ENCODE measurements at regions not wholly inside any gene's neighbourhood (a gene's known extent, or its start where the extent isn't known, plus 50 kb on each side); places are given as distances from the start of the nearest gene placed in this dataset.

DNA sequence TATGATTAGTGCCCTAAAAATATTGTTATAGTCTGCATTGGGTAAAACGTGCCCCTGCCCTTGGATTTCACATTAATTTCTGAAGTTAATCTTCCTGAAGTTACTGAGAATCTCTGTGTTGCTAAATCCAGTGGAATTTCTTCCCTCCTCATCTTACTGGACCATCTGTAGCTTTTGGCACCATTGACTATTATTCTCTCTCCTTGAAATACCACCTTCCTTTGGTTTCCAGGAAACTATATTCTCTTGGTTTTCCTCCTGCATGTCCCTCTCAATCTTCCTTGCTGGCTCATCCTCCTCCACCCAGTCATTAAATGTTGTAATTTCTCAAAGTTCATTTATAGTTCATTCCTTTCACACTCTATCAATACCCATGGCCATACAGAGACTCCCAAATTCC, 110.6 kb upstream of the SLC35G4 start:
- no peaks in the 10 kb centered on the region for H3K9me3 ChIP-seq
- H3K36me3 ChIP-seq = no peaks in the 10 kb centered on the region
- in situ Hi-C loops (cut with MboI; ENCODE audit: low sequenced_read_pairs in 4 of 4) = no loop called here
- TF ChIP-seq, protein P1, sequence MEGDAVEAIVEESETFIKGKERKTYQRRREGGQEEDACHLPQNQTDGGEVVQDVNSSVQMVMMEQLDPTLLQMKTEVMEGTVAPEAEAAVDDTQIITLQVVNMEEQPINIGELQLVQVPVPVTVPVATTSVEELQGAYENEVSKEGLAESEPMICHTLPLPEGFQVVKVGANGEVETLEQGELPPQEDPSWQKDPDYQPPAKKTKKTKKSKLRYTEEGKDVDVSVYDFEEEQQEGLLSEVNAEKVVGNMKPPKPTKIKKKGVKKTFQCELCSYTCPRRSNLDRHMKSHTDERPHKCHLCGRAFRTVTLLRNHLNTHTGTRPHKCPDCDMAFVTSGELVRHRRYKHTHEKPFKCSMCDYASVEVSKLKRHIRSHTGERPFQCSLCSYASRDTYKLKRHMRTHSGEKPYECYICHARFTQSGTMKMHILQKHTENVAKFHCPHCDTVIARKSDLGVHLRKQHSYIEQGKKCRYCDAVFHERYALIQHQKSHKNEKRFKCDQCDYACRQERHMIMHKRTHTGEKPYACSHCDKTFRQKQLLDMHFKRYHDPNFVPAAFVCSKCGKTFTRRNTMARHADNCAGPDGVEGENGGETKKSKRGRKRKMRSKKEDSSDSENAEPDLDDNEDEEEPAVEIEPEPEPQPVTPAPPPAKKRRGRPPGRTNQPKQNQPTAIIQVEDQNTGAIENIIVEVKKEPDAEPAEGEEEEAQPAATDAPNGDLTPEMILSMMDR (IDR thresholded peaks at IDR 0.05 in 4 of 5, conservative IDR thresholded peaks at IDR 0.05 in 1 of 5) = no peak
- no peak for TF ChIP-seq POLR2A (IDR thresholded peaks at IDR 0.05)
- ATAC-seq = no peak
- H3K27ac ChIP-seq = no peak overlapping the region
- H3K4me3 ChIP-seq = no peak overlapping the region
- peaks cover 9 to 12% of the 10 kb centered on the region in 2 donors for H3K4me1 ChIP-seq
- H3K27me3 ChIP-seq = no peaks in the 10 kb centered on the region
- intact Hi-C loops (cut with DNase I; ENCODE audit: low total_unique reads) = no loop called here
- DNase-seq = no peak

DNA sequence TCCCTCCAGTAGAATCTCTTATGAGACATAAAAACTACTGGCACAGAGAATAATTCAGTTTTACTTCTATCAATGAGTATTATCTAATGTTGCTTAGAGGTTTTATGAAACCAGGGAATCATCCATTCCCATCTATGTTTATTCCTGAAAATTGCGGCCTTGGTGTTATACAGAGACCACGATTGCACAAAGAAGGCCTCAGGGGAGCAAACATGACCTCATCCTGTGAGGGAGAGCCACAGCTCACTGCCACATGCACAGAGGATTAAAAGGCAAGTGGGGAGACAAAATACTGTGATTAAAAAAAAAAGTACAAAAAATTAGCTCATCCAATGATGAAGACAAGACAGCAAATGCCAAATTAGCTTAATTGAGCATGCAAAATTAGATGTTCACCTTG, 111.8 kb upstream of the SLC35G4 start:
- Histone ChIP-seq H3K27ac (no peak overlapping the region), H3K9me3 (no peaks in the 10 kb centered on the region), H3K4me3 (no peak overlapping the region), H3K36me3 (no peaks in the 10 kb centered on the region), H3K27me3 (no peaks in the 10 kb centered on the region), H3K4me1 (peaks cover 11 to 12% of the 10 kb centered on the region in 2 donors)
- in situ Hi-C loops (cut with MboI; ENCODE audit: low sequenced_read_pairs in 4 of 4) = no loop called here
- ATAC-seq (no peak), DNase-seq (no peak)
- TF ChIP-seq, protein P1 (IDR thresholded peaks at IDR 0.05 in 4 of 5, conservative IDR thresholded peaks at IDR 0.05 in 1 of 5) = no peak
- TF ChIP-seq POLR2A (IDR thresholded peaks at IDR 0.05) = no peak
- intact Hi-C loops (cut with DNase I; ENCODE audit: low total_unique reads) = no loop called here

DNA sequence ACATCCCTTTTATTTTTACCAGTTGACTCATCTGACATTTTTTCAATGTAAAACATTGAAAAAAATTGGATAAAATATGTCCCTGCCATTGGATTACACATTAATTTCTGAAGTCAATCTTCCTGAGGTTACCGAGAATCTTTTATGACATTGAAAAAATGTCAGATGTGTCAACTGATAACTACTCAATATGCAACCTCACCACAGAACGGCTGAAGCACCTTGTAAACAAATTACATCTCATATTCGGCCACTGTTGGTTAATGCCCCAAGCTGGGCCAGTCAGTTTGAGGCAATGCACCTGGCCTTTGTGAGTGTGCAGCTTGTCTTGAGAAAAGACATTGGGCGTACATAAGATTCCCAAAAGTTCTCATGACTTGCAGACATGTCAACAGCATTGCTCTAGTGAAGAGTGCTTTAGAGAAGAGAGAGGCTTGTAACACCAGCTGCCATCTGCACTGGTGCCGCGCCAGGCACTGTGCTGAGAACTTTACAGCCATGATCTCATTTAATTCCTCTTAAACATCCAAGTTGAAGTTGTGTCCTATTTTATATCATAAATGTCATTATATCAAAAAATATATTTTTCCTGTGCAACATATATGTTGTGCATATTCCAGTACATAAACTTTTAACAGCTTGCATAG, 112.7 kb upstream of the SLC35G4 start:
- no peak for ATAC-seq
- peaks cover 11 to 12% of the 10 kb centered on the region in 2 donors for H3K4me1 ChIP-seq
- no peak for DNase-seq
- H3K36me3 ChIP-seq = no peaks in the 10 kb centered on the region
- no peak overlapping the region for H3K4me3 ChIP-seq
- intact Hi-C loops (cut with DNase I; ENCODE audit: low total_unique reads) = no loop called here
- no peak overlapping the region for H3K27ac ChIP-seq
- H3K27me3 ChIP-seq = no peaks in the 10 kb centered on the region
- H3K9me3 ChIP-seq = no peaks in the 10 kb centered on the region
- in situ Hi-C loops (cut with MboI; ENCODE audit: low sequenced_read_pairs in 4 of 4) = no loop called here
- TF ChIP-seq POLR2A (IDR thresholded peaks at IDR 0.05) = no peak
- TF ChIP-seq, protein P1 (IDR thresholded peaks at IDR 0.05 in 4 of 5, conservative IDR thresholded peaks at IDR 0.05 in 1 of 5) = no peak

DNA sequence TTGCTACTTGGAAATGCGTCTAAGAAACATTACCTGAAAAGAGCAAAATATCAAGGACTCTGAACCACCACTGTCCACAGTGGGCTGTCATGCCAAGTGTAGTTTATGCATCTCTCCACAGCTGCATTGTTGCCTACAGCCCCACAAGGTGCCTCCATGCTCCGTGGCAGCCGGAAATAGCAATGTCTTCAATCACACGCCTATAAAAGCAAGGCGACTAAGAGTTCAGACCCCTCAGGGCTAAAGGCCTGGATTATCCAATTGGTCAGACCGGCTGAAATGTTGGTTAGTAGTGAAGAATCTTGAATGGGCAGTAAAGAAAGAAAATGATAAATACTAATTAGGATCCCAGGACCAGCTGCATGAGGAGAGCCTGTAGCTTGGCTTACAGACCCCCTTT, 114.0 kb upstream of the SLC35G4 start:
- intact Hi-C loops (cut with DNase I; ENCODE audit: low total_unique reads) (no loop called here), in situ Hi-C loops (cut with MboI; ENCODE audit: low sequenced_read_pairs in 4 of 4) (no loop called here)
- TF ChIP-seq, protein P1 (IDR thresholded peaks at IDR 0.05 in 4 of 5, conservative IDR thresholded peaks at IDR 0.05 in 1 of 5) = no peak
- no peak for TF ChIP-seq POLR2A (IDR thresholded peaks at IDR 0.05)
- Histone ChIP-seq H3K27ac (no peak overlapping the region), H3K9me3 (no peaks in the 10 kb centered on the region), H3K27me3 (no peaks in the 10 kb centered on the region), H3K4me1 (peaks cover 7% of the 10 kb centered on the region in 2 donors), H3K4me3 (no peak overlapping the region), H3K36me3 (no peaks in the 10 kb centered on the region)
- ATAC-seq (no peak), DNase-seq (no peak)

DNA sequence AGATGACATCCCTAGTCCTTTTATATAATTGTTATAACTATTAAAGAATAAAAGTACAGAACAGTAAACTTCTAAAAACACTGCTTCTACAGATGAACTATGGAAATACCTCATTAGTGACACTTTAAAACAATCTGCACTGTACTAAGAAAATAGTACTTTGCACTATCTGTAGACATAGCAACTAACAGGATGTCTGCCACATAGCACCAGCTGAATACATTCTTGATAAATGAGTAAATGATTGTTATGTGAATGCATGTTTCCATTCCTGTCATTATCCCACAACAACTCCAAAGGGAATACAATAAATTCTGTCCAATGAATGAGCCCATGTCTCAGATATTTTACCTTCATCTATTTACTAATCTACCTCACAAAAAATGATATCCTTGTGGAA, 115.3 kb upstream of the SLC35G4 start:
- intact Hi-C loops (cut with DNase I; ENCODE audit: low total_unique reads) = no loop called here
- no peak for ATAC-seq
- in situ Hi-C loops (cut with MboI; ENCODE audit: low sequenced_read_pairs in 4 of 4) = no loop called here

More for the DNA sequence above, 115.3 kb upstream of the SLC35G4 start:
- no peaks in the 10 kb centered on the region for H3K9me3 ChIP-seq
- no peak overlapping the region for H3K4me3 ChIP-seq
- DNase-seq = no peak
- no peak overlapping the region for H3K27ac ChIP-seq
- TF ChIP-seq, protein P1 (IDR thresholded peaks at IDR 0.05 in 4 of 5, conservative IDR thresholded peaks at IDR 0.05 in 1 of 5) = no peak
- no peak for TF ChIP-seq POLR2A (IDR thresholded peaks at IDR 0.05)
- no peaks in the 10 kb centered on the region for H3K27me3 ChIP-seq
- peaks cover 0 to 7% of the 10 kb centered on the region in 2 donors for H3K4me1 ChIP-seq
- no peaks in the 10 kb centered on the region for H3K36me3 ChIP-seq

All from gastrocnemius medialis (tissue), 4 donors.